C4-2B (cell line): ENCODE measurements at regions not wholly inside any gene's neighbourhood (a gene's known extent, or its start where the extent isn't known, plus 50 kb on each side); places are given as distances from the start of the nearest gene placed in this dataset.

ENCODE experiments used
- ZFX ChIP-seq: fragments of 450-650 bp; IDR thresholded peaks from 2 replicates; pipeline ENCODE4 v1.6.1; 2017
- TF ChIP-seq, protein P1 (sequence below): fragments of 450-650 bp; conservative IDR thresholded peaks from 2 replicates; pipeline ENCODE4 v1.5.1; 2017; ENCODE audit warnings: mild to moderate bottlenecking

DNA sequence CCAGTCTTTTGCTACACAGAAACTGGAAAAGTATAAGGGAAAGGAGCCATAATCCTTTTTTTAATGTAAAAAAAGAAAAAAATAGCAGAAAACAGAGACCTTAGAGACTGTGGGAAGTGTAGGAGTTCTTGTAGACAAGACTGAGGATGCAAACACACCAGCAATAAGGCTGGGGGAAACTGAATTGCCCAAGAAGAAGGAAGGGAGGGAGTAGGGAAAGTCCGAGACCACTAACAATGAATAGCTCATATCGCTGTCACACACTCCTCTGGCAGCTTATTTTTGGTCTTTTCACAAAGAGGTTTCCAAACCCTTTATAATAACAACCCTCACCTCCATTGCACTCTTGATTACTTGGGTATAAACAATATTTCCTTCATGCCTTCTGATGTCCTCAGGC is 952.0 kb downstream of the SLITRK5 start:
- TF ChIP-seq, protein P1, sequence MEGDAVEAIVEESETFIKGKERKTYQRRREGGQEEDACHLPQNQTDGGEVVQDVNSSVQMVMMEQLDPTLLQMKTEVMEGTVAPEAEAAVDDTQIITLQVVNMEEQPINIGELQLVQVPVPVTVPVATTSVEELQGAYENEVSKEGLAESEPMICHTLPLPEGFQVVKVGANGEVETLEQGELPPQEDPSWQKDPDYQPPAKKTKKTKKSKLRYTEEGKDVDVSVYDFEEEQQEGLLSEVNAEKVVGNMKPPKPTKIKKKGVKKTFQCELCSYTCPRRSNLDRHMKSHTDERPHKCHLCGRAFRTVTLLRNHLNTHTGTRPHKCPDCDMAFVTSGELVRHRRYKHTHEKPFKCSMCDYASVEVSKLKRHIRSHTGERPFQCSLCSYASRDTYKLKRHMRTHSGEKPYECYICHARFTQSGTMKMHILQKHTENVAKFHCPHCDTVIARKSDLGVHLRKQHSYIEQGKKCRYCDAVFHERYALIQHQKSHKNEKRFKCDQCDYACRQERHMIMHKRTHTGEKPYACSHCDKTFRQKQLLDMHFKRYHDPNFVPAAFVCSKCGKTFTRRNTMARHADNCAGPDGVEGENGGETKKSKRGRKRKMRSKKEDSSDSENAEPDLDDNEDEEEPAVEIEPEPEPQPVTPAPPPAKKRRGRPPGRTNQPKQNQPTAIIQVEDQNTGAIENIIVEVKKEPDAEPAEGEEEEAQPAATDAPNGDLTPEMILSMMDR, result no peak
- no peak for TF ChIP-seq ZFX
